NCI-H2196 (cell line): ENCODE measurements at regions not wholly inside any gene's neighbourhood (a gene's known extent, or its start where the extent isn't known, plus 50 kb on each side); places are given as distances from the start of the nearest gene placed in this dataset.
"Not testable (repeated sequence)": the region's sequence is repeated elsewhere in the genome, so short reads cannot be mapped to it uniquely, and the experiment has no call there.

ENCODE experiments used
- DNase-seq: peaks from one replicate; lab custom pipeline; 2025; ENCODE audit not compliant: unreplicated experiment; lab: John Stamatoyannopoulos, UW

GRCh38 chrY:16715278-16715677 is 1164.7 kb downstream of the CDY2B start:
- no peak for DNase-seq

GRCh38 chrY:16673102-16673787 is 1206.8 kb downstream of the CDY2B start:
- DNase-seq: no peak

GRCh38 chrY:16668402-16668801 is 1211.6 kb downstream of the CDY2B start:
- no peak for DNase-seq

GRCh38 chrY:16662741-16663140 is 1217.3 kb downstream of the CDY2B start:
- DNase-seq: no peak

- DNase-seq: no peak
Observed at GRCh38 chrY:16659340-16659739, 1220.7 kb downstream of the CDY2B start.

DNA sequence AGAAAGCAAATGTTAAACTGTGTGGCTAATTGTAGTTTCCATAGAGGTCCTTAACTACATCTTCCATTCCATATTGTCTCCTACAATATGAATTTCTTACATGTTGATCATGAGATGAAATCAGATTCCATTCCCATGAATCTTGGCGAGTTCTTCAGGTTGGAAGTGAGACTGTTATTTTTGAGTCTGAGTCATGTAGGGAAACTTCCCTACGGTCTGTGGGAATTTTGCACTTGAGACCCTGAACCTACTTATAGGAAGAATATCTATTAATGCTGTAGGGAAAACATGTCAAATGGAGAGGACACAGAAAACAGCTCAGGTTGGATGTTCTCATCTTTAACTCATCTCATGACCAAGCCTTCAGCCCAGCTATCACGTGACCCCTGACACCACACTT is 1226.0 kb downstream of the CDY2B start:
- DNase-seq: no peak

DNA sequence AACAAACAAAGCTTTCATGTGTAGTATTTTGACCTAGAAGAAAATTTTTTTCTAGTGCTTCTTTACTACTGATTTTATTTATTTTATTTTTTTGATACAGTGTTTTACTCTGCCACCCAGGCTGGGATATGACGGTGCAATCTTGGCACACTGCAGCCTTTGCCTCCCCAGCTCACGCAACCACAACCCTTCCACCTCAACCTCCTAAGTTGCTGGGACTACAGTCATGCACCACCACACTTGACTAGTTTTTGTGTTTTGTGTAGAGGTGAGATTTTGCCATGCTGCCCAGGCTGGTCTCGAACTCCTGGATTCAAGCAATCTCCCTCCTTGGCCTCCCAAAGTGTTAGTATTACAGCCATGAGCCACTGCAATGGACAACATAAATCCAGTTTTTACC is 1234.0 kb downstream of the CDY2B start:
- no peak for DNase-seq

- no peak for DNase-seq
Observed at GRCh38 chrY:16645449-16645848, 1234.6 kb downstream of the CDY2B start.

DNA sequence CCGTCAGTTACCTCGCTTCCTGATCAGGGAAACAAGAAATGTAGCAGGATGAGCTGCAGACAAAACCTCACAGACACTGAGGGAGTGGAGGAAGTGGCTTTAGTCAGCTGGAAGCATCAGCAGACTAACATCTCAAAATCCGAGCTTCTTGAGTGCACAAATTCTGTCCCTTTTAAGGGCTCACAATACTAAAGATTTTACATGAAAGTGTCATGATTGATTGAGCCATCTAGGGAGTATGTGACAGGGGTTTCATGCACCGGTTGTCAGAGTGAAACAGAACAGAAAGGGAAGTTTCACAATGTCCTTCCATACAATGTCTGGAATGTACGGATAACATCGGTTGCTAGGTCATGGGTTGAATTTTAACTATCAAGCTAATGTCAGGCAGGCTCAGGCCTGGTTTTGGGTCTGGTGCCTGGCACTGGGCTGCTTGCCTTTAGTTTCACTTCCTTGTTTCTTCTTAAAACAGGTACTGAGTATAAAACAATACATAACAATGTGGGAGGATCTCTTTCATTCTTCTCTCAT is 1235.7 kb downstream of the CDY2B start:
- DNase-seq: no peak

GRCh38 chrY:16639777-16640176 is 1240.2 kb downstream of the CDY2B start:
- no peak for DNase-seq

GRCh38 chrY:16638743-16639142 is 1241.3 kb downstream of the CDY2B start:
- DNase-seq: not testable (repeated sequence)

DNA sequence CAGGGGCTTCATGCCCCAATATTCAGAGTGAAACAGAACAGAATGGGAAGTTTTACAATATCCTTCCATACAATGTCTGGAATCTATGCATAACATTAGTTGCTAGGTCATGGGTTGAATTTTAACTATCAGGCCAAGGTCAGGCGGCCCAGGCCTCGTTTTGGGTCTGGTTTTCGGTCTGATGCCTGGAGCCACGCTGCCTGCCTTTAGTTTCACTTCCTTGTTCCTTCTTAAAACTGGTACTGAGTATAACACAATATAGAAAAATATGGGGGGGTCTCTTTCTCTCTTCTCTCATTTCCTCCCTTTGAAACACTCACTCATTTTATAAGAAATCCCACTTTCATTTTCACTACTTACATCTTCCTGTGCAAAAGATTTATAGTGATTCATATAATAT is 1243.8 kb downstream of the CDY2B start:
- no peak for DNase-seq

DNA sequence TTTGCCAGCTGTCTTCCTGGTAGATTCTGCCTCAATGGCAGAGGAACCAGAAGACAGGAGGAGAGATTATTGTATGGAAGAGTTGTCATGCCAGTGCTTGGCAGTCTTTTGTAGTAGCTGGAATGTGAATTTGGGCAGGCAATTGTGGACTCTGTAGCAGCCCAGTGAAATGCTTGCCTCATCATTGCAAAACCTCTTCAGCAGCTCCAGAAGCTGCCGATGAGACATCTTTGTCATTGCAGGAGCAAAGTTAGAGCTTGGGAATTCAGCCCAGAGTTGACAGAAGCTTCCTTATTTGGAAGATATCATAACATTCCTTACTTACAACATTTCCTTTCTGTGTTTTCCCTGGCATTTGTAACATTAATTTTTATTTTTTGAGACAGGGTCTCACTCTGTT is 1250.9 kb downstream of the CDY2B start:
- DNase-seq: no peak

GRCh38 chrY:16627122-16627521 is 1252.9 kb downstream of the CDY2B start:
- no peak for DNase-seq

DNA sequence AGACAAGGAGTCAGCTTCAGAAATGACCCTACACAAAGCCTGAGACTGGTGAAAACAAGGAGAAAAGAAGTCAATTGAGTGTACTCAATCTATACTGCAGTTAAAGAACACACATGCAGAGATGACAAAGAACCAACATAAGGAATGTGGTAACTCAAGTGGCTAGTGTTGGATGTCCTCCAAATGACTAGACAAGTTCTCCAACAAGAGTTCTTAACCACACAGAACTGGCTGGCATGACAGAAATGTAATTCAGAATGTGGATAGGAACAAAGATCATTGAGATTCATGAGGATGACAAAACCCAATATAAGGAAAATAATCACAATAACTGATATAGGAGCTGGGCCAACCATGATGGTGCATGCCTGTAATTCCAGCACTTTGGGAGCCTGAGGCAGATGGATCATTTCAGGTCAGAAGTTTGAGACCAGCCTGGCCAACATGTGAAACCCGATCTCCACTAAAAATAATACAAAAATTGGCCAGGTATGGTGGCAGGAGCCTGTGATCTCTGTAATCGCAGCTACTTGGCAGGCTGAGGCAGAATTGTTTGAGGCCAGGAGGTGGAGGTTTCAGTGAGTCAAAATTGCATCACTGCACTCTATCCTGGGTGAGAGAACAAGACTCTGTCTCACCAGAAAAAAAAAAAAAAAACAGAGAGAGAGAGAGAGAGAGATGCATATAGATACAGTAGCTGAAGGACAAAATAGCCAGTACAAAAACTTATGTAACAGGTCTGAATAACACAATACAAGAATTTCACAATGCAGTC is 1263.6 kb downstream of the CDY2B start:
- no peak for DNase-seq

GRCh38 chrY:16608679-16609078 is 1271.3 kb downstream of the CDY2B start:
- no peak for DNase-seq

- DNase-seq: no peak
Observed at GRCh38 chrY:16602146-16602545, 1277.9 kb downstream of the CDY2B start.

- DNase-seq: no peak
Observed at GRCh38 chrY:16601626-16602025, 1278.4 kb downstream of the CDY2B start.

DNA sequence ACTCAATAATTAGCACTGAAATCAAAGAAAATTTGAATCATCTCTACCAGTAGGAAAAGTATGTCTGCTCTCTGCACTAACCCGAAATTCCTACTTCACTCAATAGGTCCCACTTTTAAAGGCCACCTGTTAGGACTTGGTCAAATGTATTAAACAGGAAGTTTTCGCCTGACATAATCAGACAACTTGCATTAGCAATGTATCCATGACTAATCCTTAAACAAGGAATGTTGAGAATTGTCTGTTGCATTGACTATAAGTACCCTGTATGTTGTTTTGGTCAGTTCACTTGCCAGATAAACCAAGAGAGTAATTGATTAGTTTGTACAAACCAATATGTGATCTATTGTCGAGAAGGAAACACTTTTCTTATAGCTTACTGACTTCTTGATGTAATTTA is 1308.0 kb downstream of the CDY2B start:
- DNase-seq: no peak

GRCh38 chrY:16562491-16562890 is 1317.5 kb downstream of the CDY2B start:
- DNase-seq: peak; percentile 3

- no peak for DNase-seq
Observed at GRCh38 chrY:16522021-16522420, 1358.0 kb downstream of the CDY2B start.

DNA sequence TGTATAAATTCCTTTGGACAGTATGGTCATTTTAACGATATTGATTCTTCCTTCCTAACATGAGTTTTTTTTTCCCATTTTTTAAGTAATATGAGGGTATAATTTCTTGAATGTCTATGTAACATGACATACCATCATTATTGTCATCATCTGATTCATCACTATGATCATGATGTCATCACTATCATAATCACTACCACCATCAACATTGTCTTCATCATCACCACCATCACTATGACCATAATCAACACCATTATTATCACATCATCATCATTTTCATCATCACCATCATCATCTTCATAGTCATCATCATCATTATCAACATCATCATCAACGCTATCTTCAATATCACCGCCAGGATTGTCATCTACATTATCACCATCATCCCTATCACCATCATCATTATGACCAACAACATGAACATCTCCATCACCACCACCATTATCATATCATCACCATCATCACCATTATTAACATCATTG is 1377.2 kb downstream of the CDY2B start:
- DNase-seq: no peak
